LNCaP clone FGC (cell line): ENCODE measurements at regions not wholly inside any gene's neighbourhood (a gene's known extent, or its start where the extent isn't known, plus 50 kb on each side); places are given as distances from the start of the nearest gene placed in this dataset.

ENCODE experiments used
- DNase-seq: peaks from one replicate; pipeline ENCODE4 v3.0.0-alpha.2; 2011; ENCODE audit warnings: low read depth
- H3K4me3 ChIP-seq: 2 replicates; pipeline ENCODE4 v1.5.1; 2011; ENCODE audit warnings: mild to moderate bottlenecking, low read depth, low read length, control low read depth
- CTCF ChIP-seq: IDR thresholded peaks from 2 replicates; pipeline ENCODE4 v1.5.1; 2012; ENCODE audit warnings: mild to moderate bottlenecking; ENCODE audit not compliant: control insufficient read depth, insufficient read depth; ENCODE audit errors: extremely low read depth

- H3K4me3 ChIP-seq = no peak overlapping the region
- DNase-seq = no peak
- no peak for TF ChIP-seq CTCF
Observed at GRCh38 chr13:73259061-73260017, 200.5 kb downstream of the KLF5 start.

- no peak overlapping the region for H3K4me3 ChIP-seq
- no peak for TF ChIP-seq CTCF
- no peak for DNase-seq
Observed at GRCh38 chr13:73258406-73258805, 199.6 kb downstream of the KLF5 start.

- no peak for TF ChIP-seq CTCF
- DNase-seq = no peak
- no peak overlapping the region for H3K4me3 ChIP-seq
Observed at GRCh38 chr13:73254827-73255226, 196.0 kb downstream of the KLF5 start.

- no peak for TF ChIP-seq CTCF
- no peak for DNase-seq
- no peak overlapping the region for H3K4me3 ChIP-seq
Observed at GRCh38 chr13:73251626-73252265, 192.9 kb downstream of the KLF5 start.

- DNase-seq = no peak
- TF ChIP-seq CTCF = no peak
Observed at GRCh38 chr13:73250061-73250460, 191.3 kb downstream of the KLF5 start.

GRCh38 chr13:73248711-73249580, 190.1 kb downstream of the KLF5 start:
- TF ChIP-seq CTCF = no peak

More at GRCh38 chr13:73250061-73250460, 191.3 kb downstream of the KLF5 start:
- H3K4me3 ChIP-seq = no peak overlapping the region

More at GRCh38 chr13:73248711-73249580, 190.1 kb downstream of the KLF5 start:
- no peak overlapping the region for H3K4me3 ChIP-seq
- DNase-seq = peak; percentile 64
